OCI-M2 (cell line): ENCODE measurements at regions not wholly inside any gene's neighbourhood (a gene's known extent, or its start where the extent isn't known, plus 50 kb on each side); places are given as distances from the start of the nearest gene placed in this dataset.

ENCODE experiments used
- DNase-seq: peaks from one replicate; lab custom pipeline; 2025; ENCODE audit not compliant: unreplicated experiment; lab: John Stamatoyannopoulos, UW

GRCh38 chr2:180175736-180176135 lies 168.6 kb upstream of the CWC22 start:
- DNase-seq: no peak

GRCh38 chr2:180174580-180174979 lies 167.5 kb upstream of the CWC22 start:
- DNase-seq: no peak

- DNase-seq: no peak
These were observed 162.4 kb upstream of the CWC22 start for GRCh38 chr2:180169474-180169873.

- DNase-seq: no peak
These were observed 154.3 kb upstream of the CWC22 start for GRCh38 chr2:180161415-180161814.

GRCh38 chr2:180159921-180160320 lies 152.8 kb upstream of the CWC22 start:
- DNase-seq: no peak

GRCh38 chr2:180158961-180159360 lies 151.9 kb upstream of the CWC22 start:
- DNase-seq: no peak

- DNase-seq: no peak
These were observed 149.6 kb upstream of the CWC22 start for GRCh38 chr2:180156651-180157050.

- DNase-seq: no peak
These were observed 143.5 kb upstream of the CWC22 start for GRCh38 chr2:180150606-180151005.

GRCh38 chr2:180146541-180146940 lies 139.4 kb upstream of the CWC22 start:
- no peak for DNase-seq

GRCh38 chr2:180146114-180146513 lies 139.0 kb upstream of the CWC22 start:
- DNase-seq: no peak

- no peak for DNase-seq
These were observed 138.1 kb upstream of the CWC22 start for GRCh38 chr2:180145163-180145562.

GRCh38 chr2:180144338-180144813 lies 137.3 kb upstream of the CWC22 start:
- no peak for DNase-seq

GRCh38 chr2:180143633-180144337 lies 136.7 kb upstream of the CWC22 start:
- DNase-seq: no peak

GRCh38 chr2:180141600-180141999 lies 134.5 kb upstream of the CWC22 start:
- no peak for DNase-seq

- no peak for DNase-seq
These were observed 126.6 kb upstream of the CWC22 start for GRCh38 chr2:180133736-180134135.

GRCh38 chr2:180130403-180130802 lies 123.3 kb upstream of the CWC22 start:
- no peak for DNase-seq

- no peak for DNase-seq
These were observed 121.8 kb upstream of the CWC22 start for GRCh38 chr2:180128861-180129260.

- DNase-seq: peak; percentile 62
These were observed 118.3 kb upstream of the CWC22 start for GRCh38 chr2:180125245-180125962.

- no peak for DNase-seq
These were observed 117.4 kb upstream of the CWC22 start for GRCh38 chr2:180124273-180125139.

- no peak for DNase-seq
These were observed 115.8 kb upstream of the CWC22 start for GRCh38 chr2:180122874-180123273.

- no peak for DNase-seq
These were observed 108.6 kb upstream of the CWC22 start for GRCh38 chr2:180115675-180116074.

GRCh38 chr2:180115269-180115668 lies 108.2 kb upstream of the CWC22 start:
- DNase-seq: no peak
